Peyer's patch (tissue), 4 donors: ENCODE measurements at regions not wholly inside any gene's neighbourhood (a gene's known extent, or its start where the extent isn't known, plus 50 kb on each side); places are given as distances from the start of the nearest gene placed in this dataset.

ENCODE experiments used
- DNase-seq, 3 donors: peaks; one replicate each; pipeline ENCODE4 v3.0.0-alpha.2; 2017 to 2019
- H3K27ac ChIP-seq, 4 donors: fragments of 200-600 bp; sonication (generic); one replicate each; pipeline ENCODE4 v1.5.1; 2016 to 2019
- H3K27me3 ChIP-seq, 2 donors: fragments of 200-600 bp; sonication (generic); one replicate each; pipeline ENCODE4 v1.5.1; 2019
- H3K36me3 ChIP-seq, 3 donors: fragments of 200-600 bp; sonication (generic); one replicate each; pipeline ENCODE4 v1.5.1; 2016 to 2019
- H3K4me1 ChIP-seq, 4 donors: fragments of 200-600 bp; sonication (generic); one replicate each; pipeline ENCODE4 v1.5.1; 2016 to 2019
- H3K4me3 ChIP-seq, 4 donors: fragments of 200-600 bp; sonication (generic); 1 replicate in 3 of 4; 2 replicates in 1 of 4; pipeline ENCODE4 v1.5.1; 2016 to 2019; ENCODE audit warnings: mild to moderate bottlenecking in 1 of 4
- H3K9me3 ChIP-seq, 4 donors: fragments of 200-600 bp; sonication (generic); one replicate each; pipeline ENCODE4 v1.5.1; 2016 to 2019; ENCODE audit warnings: mild to moderate bottlenecking in 1 of 4
- CTCF ChIP-seq, 6 experiments: fragments of 450-650 bp in 4 of 6; fragments of 200-600 bp in 2 of 6; sonication (generic) in 1 of 6; IDR thresholded peaks; one replicate each; pipeline ENCODE4 v1.5.1; 2017 to 2019; ENCODE audit warnings: antibody characterized with exemption in 6 of 6, mild to moderate bottlenecking in 3 of 6, moderate library complexity in 1 of 6
- POLR2A ChIP-seq, 2 donors: fragments of 450-650 bp; IDR thresholded peaks; one replicate each; pipeline ENCODE4 v1.5.1; 2017; ENCODE audit warnings: antibody characterized with exemption in 2 of 2, mild to moderate bottlenecking in 2 of 2, moderate library complexity in 2 of 2

GRCh38 chr9:27719711-27720110 lies 146.4 kb upstream of the C9orf72 start:
- DNase-seq, result no peak
- Histone ChIP-seq H3K4me3 (no peak overlapping the region), H3K4me1 (no peaks in the 10 kb centered on the region), H3K27ac (no peak overlapping the region), H3K27me3 (no peaks in the 10 kb centered on the region), H3K9me3 (no peaks in the 10 kb centered on the region), H3K36me3 (no peaks in the 10 kb centered on the region)
- no peak for TF ChIP-seq CTCF (IDR thresholded peaks at IDR 0.05)
- no peak for TF ChIP-seq POLR2A (IDR thresholded peaks at IDR 0.05)

DNA sequence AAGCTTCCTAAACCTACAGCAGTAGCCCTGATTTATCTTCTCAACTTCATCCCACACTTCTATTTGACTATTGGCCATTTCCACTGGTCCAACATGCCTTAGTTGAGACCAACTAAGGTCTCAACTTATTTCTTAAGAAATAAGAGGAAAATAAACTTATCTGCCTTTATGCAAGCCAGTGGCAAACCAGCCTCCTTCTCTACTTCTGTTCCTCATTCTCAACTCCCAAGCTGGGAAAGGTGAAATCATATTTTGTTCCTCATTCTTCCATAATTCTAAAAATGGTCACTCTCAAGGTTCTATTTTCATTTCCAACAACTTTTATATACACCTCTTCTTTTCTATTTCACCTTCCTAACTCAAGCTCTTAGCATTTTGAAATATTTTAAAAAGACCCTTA lies 149.6 kb upstream of the C9orf72 start:
- Histone ChIP-seq H3K4me1 (no peaks in the 10 kb centered on the region), H3K36me3 (no peaks in the 10 kb centered on the region)

DNA sequence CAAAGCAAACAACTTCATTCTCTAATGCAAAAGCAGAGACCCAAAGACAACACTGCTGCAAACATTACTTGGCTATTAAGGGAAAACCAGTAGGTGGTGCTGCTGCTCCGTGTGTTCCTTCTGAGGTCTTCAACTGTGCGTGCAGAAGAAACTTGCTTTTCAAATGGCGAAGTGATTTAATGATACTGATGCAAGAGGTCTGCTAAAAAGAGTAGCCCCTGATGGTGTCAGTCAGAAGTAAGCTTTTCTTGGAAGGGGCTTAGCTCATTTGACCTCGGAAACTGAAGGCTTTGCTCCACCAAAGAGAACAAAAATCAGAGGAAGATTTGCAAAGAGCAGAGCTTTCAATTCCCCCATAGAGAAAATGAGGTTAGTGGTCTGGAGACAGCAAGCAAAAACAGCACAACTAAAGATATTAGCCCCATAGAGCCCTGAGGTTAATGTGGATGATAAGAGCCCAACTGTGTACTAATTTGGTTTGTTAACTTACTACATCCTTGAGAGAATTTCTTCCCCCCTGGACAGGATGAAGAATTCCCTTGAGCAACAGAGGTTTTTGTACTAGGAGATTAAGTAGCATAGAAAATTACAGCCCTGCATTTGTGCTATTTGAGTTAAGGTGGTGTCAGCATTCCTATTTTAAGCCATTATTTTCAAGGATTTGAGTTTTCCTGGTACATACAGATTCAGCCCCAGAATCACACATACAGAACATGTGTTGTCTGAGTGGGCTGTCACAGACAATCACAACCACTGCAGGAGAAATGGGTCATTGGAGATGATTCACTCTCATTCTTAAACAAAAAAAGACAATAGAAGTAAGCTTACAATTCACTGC lies 153.2 kb upstream of the C9orf72 start:
- peak in 1 of 3 donors; percentile 64 for DNase-seq
- Histone ChIP-seq H3K4me3 (no peak overlapping the region), H3K27me3 (no peaks in the 10 kb centered on the region), H3K27ac (no peak overlapping the region), H3K9me3 (no peaks in the 10 kb centered on the region), H3K4me1 (no peaks in the 10 kb centered on the region), H3K36me3 (no peaks in the 10 kb centered on the region)
- TF ChIP-seq CTCF (IDR thresholded peaks at IDR 0.05) (peak in 5 of 6 experiments; percentile 23 to 73 (median 72)), POLR2A (IDR thresholded peaks at IDR 0.05) (no peak)

More for the DNA sequence above, 149.6 kb upstream of the C9orf72 start:
- Histone ChIP-seq H3K27me3 (no peaks in the 10 kb centered on the region), H3K27ac (no peak overlapping the region), H3K9me3 (no peaks in the 10 kb centered on the region), H3K4me3 (no peak overlapping the region)
- no peak for TF ChIP-seq CTCF (IDR thresholded peaks at IDR 0.05)
- no peak for TF ChIP-seq POLR2A (IDR thresholded peaks at IDR 0.05)
- DNase-seq, result no peak

GRCh38 chr9:27732494-27732893 lies 159.2 kb upstream of the C9orf72 start:
- Histone ChIP-seq H3K27me3 (no peaks in the 10 kb centered on the region), H3K4me1 (no peaks in the 10 kb centered on the region), H3K36me3 (no peaks in the 10 kb centered on the region), H3K9me3 (no peaks in the 10 kb centered on the region), H3K4me3 (no peak overlapping the region), H3K27ac (no peak overlapping the region)
- TF ChIP-seq POLR2A (IDR thresholded peaks at IDR 0.05) (no peak), CTCF (IDR thresholded peaks at IDR 0.05) (no peak)
- DNase-seq, result no peak

- Histone ChIP-seq H3K27me3 (no peaks in the 10 kb centered on the region), H3K36me3 (no peaks in the 10 kb centered on the region), H3K4me3 (no peak overlapping the region), H3K9me3 (no peaks in the 10 kb centered on the region), H3K4me1 (no peaks in the 10 kb centered on the region), H3K27ac (no peak overlapping the region)
- TF ChIP-seq POLR2A (IDR thresholded peaks at IDR 0.05) (no peak), CTCF (IDR thresholded peaks at IDR 0.05) (no peak)
- DNase-seq, result no peak
Measured at GRCh38 chr9:27743490-27743889, 170.2 kb upstream of the C9orf72 start.
